ENCODE measurements at regions not wholly inside any gene's neighbourhood (a gene's known extent, or its start where the extent isn't known, plus 50 kb on each side); places are given as distances from the start of the nearest gene placed in this dataset.
A peak's percentile ranks its signal among the peaks of the same experiment; 100 is the strongest.

- ATAC-seq (ENCODE audit: low read depth), result peak; percentile 75
- Histone ChIP-seq H3K9me3 (ENCODE audit: control insufficient read depth, insufficient read depth, low read length) (no peaks in the 10 kb centered on the region), H3K9ac (ENCODE audit: low read depth, low read length) (no peak overlapping the region), H4K8ac (ENCODE audit: low read depth in 2 of 2, low read length in 2 of 2) (peak overlapping the region in 1 of 2 experiments; percentile 54; a peak in 2 of 4 replicates), H3K4me2 (ENCODE audit: low read depth, low read length) (peak overlapping the region; percentile 29; the same call in 1 of the 2 replicates), H2AK5ac (ENCODE audit: low read depth, low read length) (no peak overlapping the region), H3K56ac (ENCODE audit: extremely low read depth, insufficient read depth, low read length) (no peak overlapping the region), H3K18ac (ENCODE audit: low read depth, low read length) (peak overlapping the region; percentile 99; the same call in 1 of the 2 replicates), H3K9me1 (ENCODE audit: insufficient read depth, low read length) (peaks cover 8% of the 10 kb centered on the region; the same call in 1 of the 2 replicates), H2AFZ (replicated peaks; ENCODE audit: low read length, poor library complexity) (no peak overlapping the region), H3K4me1 (ENCODE audit: control insufficient read depth, insufficient read depth, low read length) (peaks cover 9% of the 10 kb centered on the region), H3K27me3 (ENCODE audit: control insufficient read depth, insufficient read depth, low read length) (no peaks in the 10 kb centered on the region), H4K20me1 (ENCODE audit: insufficient read depth, low read length) (no peaks in the 10 kb centered on the region), H2BK120ac (ENCODE audit: low read depth, low read length) (peak overlapping the region; percentile 78), H3K4me3 (ENCODE audit: insufficient read depth, low read depth, low read length) (no peak overlapping the region), H3K27ac (ENCODE audit: insufficient read depth, low read length) (no peak overlapping the region; the same call in 1 of the 2 replicates), H4K91ac (ENCODE audit: insufficient read depth, low read depth, low read length) (no peak overlapping the region), H2BK15ac (ENCODE audit: low read depth, low read length) (0 out of 3 replicates have a peak overlapping the region, but pooled peaks have one; percentile 40), H3K36me3 (ENCODE audit: control insufficient read depth, insufficient read depth, low read length) (no peaks in the 10 kb centered on the region), H2AK9ac (replicated peaks; ENCODE audit: low read depth, low read length, poor library complexity) (no peak overlapping the region), H3K23ac (ENCODE audit: low read depth, low read length) (peak overlapping the region; percentile 31; the same call in 1 of the 2 replicates), H3K14ac (replicated peaks; ENCODE audit: low read depth, low read length) (peak overlapping the region; percentile 64), H3K79me1 (ENCODE audit: low read depth in 1 of 2, low read length in 2 of 2) (no peaks in the 10 kb centered on the region), H2BK5ac (ENCODE audit: low read depth, low read length, poor library complexity, severe bottlenecking) (peak overlapping the region; percentile 77), H4K5ac (ENCODE audit: low read depth, low read length) (no peak overlapping the region), H3K4ac (ENCODE audit: low read depth, low read length) (peak overlapping the region; percentile 78; the same call in 1 of the 2 replicates), H2BK20ac (ENCODE audit: low read depth, low read length) (peak overlapping the region; percentile 88)
- POLR2A ChIA-PET (ENCODE audit: unreplicated experiment), result no interaction called here
- intact Hi-C loops (cut with micrococcal nuclease), result no loop called here
- no peak for TF ChIP-seq MAFK (IDR thresholded peaks at IDR 0.05; ENCODE audit: low read depth, low read length)
- peak; percentile 29; the same call in 1 of the 2 replicates for TF ChIP-seq CEBPB (IDR thresholded peaks at IDR 0.05; ENCODE audit: low read depth, low read length)
- CTCF ChIA-PET, result no interaction called here
- DNase-seq, result peak; percentile 40
- dilution Hi-C loops (cut with HindIII; ENCODE audit: low sequenced_read_pairs, unreplicated experiment), result no loop called here
- in situ Hi-C loops (cut with MboI; ENCODE audit: low sequenced_read_pairs), result no loop called here
- BruUV-seq (replicated peaks), result no TSS peak
Observed at GRCh38 chr18:56173542-56174220, 464.7 kb downstream of the TXNL1 start.

All from IMR-90 (cell line).